ENCODE measurements at regions not wholly inside any gene's neighbourhood (a gene's known extent, or its start where the extent isn't known, plus 50 kb on each side); places are given as distances from the start of the nearest gene placed in this dataset.

DNA sequence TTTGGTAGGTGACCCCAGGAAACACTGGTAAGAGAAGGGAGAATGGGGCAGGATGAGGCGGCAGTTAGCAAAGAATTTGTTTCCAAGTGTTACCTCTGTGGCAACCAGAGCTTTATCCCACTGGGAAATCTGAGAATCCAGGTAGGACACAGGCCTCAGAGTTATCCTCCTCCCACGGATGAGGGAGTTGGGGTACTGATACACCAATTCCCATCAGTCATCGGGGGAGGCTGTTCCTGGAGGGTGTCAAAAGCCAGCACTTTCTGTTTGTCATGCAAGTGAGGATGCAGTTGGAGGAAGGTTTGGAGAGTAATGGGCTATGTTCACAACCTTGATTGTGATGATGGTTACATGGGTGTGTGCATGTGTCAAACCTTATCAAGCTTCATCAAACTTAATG is 221.2 kb upstream of the SFSWAP start:
- TF ChIP-seq, protein P1, sequence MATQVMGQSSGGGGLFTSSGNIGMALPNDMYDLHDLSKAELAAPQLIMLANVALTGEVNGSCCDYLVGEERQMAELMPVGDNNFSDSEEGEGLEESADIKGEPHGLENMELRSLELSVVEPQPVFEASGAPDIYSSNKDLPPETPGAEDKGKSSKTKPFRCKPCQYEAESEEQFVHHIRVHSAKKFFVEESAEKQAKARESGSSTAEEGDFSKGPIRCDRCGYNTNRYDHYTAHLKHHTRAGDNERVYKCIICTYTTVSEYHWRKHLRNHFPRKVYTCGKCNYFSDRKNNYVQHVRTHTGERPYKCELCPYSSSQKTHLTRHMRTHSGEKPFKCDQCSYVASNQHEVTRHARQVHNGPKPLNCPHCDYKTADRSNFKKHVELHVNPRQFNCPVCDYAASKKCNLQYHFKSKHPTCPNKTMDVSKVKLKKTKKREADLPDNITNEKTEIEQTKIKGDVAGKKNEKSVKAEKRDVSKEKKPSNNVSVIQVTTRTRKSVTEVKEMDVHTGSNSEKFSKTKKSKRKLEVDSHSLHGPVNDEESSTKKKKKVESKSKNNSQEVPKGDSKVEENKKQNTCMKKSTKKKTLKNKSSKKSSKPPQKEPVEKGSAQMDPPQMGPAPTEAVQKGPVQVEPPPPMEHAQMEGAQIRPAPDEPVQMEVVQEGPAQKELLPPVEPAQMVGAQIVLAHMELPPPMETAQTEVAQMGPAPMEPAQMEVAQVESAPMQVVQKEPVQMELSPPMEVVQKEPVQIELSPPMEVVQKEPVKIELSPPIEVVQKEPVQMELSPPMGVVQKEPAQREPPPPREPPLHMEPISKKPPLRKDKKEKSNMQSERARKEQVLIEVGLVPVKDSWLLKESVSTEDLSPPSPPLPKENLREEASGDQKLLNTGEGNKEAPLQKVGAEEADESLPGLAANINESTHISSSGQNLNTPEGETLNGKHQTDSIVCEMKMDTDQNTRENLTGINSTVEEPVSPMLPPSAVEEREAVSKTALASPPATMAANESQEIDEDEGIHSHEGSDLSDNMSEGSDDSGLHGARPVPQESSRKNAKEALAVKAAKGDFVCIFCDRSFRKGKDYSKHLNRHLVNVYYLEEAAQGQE (IDR thresholded peaks at IDR 0.05; ENCODE audit: insufficient replicate concordance, low read depth) = no peak
- no peak for TF ChIP-seq GABPA (IDR thresholded peaks at IDR 0.05; ENCODE audit: low read depth)
- no peak for TF ChIP-seq SPI1 (IDR thresholded peaks at IDR 0.05; ENCODE audit: borderline replicate concordance, low read depth)
- TF ChIP-seq POLR2AphosphoS5 (IDR thresholded peaks at IDR 0.05; ENCODE audit: low read depth) = no peak
- TF ChIP-seq, protein P2, sequence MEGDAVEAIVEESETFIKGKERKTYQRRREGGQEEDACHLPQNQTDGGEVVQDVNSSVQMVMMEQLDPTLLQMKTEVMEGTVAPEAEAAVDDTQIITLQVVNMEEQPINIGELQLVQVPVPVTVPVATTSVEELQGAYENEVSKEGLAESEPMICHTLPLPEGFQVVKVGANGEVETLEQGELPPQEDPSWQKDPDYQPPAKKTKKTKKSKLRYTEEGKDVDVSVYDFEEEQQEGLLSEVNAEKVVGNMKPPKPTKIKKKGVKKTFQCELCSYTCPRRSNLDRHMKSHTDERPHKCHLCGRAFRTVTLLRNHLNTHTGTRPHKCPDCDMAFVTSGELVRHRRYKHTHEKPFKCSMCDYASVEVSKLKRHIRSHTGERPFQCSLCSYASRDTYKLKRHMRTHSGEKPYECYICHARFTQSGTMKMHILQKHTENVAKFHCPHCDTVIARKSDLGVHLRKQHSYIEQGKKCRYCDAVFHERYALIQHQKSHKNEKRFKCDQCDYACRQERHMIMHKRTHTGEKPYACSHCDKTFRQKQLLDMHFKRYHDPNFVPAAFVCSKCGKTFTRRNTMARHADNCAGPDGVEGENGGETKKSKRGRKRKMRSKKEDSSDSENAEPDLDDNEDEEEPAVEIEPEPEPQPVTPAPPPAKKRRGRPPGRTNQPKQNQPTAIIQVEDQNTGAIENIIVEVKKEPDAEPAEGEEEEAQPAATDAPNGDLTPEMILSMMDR (IDR thresholded peaks at IDR 0.05; ENCODE audit: insufficient read depth, low read length) = no peak

DNA sequence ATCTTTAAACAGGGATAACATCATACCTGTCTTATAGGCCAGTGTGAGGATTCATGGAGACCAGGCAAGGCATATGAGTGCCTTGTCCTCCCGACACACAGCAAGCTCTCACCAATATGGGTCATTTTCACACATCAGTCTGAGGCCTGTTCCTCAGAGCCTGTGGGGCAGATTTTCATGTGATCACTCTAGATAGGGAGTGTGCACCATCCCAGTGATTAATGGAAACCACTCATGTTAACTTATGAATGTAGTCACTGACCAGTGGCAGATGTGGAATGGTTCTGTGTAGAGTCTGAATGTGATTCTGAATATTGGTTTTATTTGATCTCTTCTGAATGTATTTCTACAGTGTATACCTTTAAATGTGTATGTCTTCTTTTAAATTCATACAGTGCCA is 219.7 kb upstream of the SFSWAP start:
- no peak for DNase-seq (ENCODE audit: low read depth in 1 of 2, low spot score in 1 of 2)
- TF ChIP-seq GABPA (IDR thresholded peaks at IDR 0.05; ENCODE audit: low read depth) (no peak), POLR2AphosphoS5 (IDR thresholded peaks at IDR 0.05; ENCODE audit: low read depth) (no peak), SPI1 (IDR thresholded peaks at IDR 0.05; ENCODE audit: borderline replicate concordance, low read depth) (no peak)
- TF ChIP-seq, protein P2 (IDR thresholded peaks at IDR 0.05; ENCODE audit: insufficient read depth, low read length) = no peak
- TF ChIP-seq, protein P1 (IDR thresholded peaks at IDR 0.05; ENCODE audit: insufficient replicate concordance, low read depth) = no peak
- Histone ChIP-seq H3K27me3 (ENCODE audit: insufficient read depth, poor library complexity, severe bottlenecking) (no peaks in the 10 kb centered on the region), H3K4me3 (replicated peaks; ENCODE audit: insufficient read depth, low read length) (no peak overlapping the region), H3K27ac (replicated peaks) (no peak overlapping the region)

More for the DNA sequence above, 221.2 kb upstream of the SFSWAP start:
- no peak overlapping the region for H3K27ac ChIP-seq (replicated peaks)
- H3K4me3 ChIP-seq (replicated peaks; ENCODE audit: insufficient read depth, low read length) = no peak overlapping the region
- no peak for DNase-seq (ENCODE audit: low read depth in 1 of 2, low spot score in 1 of 2)
- no peaks in the 10 kb centered on the region for H3K27me3 ChIP-seq (ENCODE audit: insufficient read depth, poor library complexity, severe bottlenecking)

DNA sequence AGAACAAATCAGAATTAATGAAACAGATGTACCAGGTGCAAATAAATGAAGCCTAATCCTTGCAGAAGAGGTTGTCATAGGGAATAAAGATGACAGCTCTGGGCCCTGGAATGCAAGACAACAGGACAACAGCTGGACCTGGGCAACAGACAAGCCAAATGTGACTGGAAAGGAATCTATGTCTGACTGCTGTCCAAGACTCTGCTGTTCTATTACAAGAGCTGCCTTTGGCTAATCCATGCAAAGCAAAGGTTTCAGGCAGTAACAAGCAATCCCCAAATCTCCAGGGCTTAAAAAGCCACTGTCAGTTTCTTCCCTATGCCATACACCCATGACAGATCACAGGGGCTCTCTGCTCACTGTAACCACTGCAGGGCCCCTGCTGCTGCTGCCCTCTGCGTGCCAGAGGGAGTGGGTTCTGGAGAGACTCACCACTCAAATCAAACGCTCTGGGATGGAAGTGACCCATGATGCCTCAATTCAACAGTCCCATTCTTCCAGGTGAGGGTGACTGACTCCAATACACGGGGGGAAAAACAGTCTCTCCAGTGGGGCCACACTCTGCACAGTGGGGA is 218.9 kb upstream of the SFSWAP start:
- Histone ChIP-seq H3K27me3 (ENCODE audit: insufficient read depth, poor library complexity, severe bottlenecking) (no peaks in the 10 kb centered on the region), H3K4me3 (replicated peaks; ENCODE audit: insufficient read depth, low read length) (no peak overlapping the region), H3K27ac (replicated peaks) (no peak overlapping the region)
- no peak for DNase-seq (ENCODE audit: low read depth in 1 of 2, low spot score in 1 of 2)
- TF ChIP-seq GABPA (IDR thresholded peaks at IDR 0.05; ENCODE audit: low read depth) (no peak), POLR2AphosphoS5 (IDR thresholded peaks at IDR 0.05; ENCODE audit: low read depth) (no peak), SPI1 (IDR thresholded peaks at IDR 0.05; ENCODE audit: borderline replicate concordance, low read depth) (no peak)
- TF ChIP-seq, protein P1 (IDR thresholded peaks at IDR 0.05; ENCODE audit: insufficient replicate concordance, low read depth) = no peak
- TF ChIP-seq, protein P2 (IDR thresholded peaks at IDR 0.05; ENCODE audit: insufficient read depth, low read length) = no peak
